RWPE1 (cell line): ENCODE measurements at regions not wholly inside any gene's neighbourhood (a gene's known extent, or its start where the extent isn't known, plus 50 kb on each side); places are given as distances from the start of the nearest gene placed in this dataset.

Experiments
- CTCF ChIA-PET: fragments of 350-600 bp; sonication (Branson Sonifier 250); formaldehyde crosslinking; extraction: SDS; loops from one replicate; lab custom pipeline; 2021; lab: Yijun Ruan, JAX
- POLR2A ChIA-PET: fragments of 400-600 bp; formaldehyde crosslinking; extraction: SDS; loops from one replicate; lab custom pipeline; 2020; ENCODE audit warnings: antibody characterized with exemption; ENCODE audit not compliant: low non-redundant PET; lab: Yijun Ruan, JAX
- DNase-seq: peaks from one replicate; pipeline ENCODE4 v3.0.0; 2012; ENCODE audit warnings: low spot score
- H3K27ac ChIP-seq: fragments of 450-650 bp; 2 replicates; pipeline ENCODE4 v1.5.1; 2017
- CTCF ChIP-seq: fragments of 450-650 bp; conservative IDR thresholded peaks from 2 replicates; pipeline ENCODE4 v1.5.1; 2017; ENCODE audit warnings: low read depth, mild to moderate bottlenecking

GRCh38 chr20:17833036-17833674 lies 133.4 kb downstream of the BANF2 start:
- TF ChIP-seq CTCF: no peak
- peak; percentile 54 for DNase-seq
- CTCF ChIA-PET: no interaction called here
- POLR2A ChIA-PET: no interaction called here
- H3K27ac ChIP-seq: peak overlapping the region; percentile 82

GRCh38 chr20:17832236-17832915 lies 132.6 kb downstream of the BANF2 start:
- H3K27ac ChIP-seq: no peak overlapping the region
- CTCF ChIA-PET: interaction anchor here (0.7 kb wide), 1 partner anchor 324 kb away, joined by 7 read pairs; no protein-coding TSS in a partner anchor
- DNase-seq: no peak
- no peak for TF ChIP-seq CTCF
- POLR2A ChIA-PET: no interaction called here

- no peak overlapping the region for H3K27ac ChIP-seq
- TF ChIP-seq CTCF: no peak
- POLR2A ChIA-PET: no interaction called here
- CTCF ChIA-PET: no interaction called here
- DNase-seq: no peak
These were observed 128.9 kb downstream of the BANF2 start for GRCh38 chr20:17828598-17829144.

GRCh38 chr20:17827759-17828559 lies 128.2 kb downstream of the BANF2 start:
- ChIA-PET POLR2A (no interaction called here), CTCF (no interaction called here)
- H3K27ac ChIP-seq: no peak overlapping the region

GRCh38 chr20:17827079-17827478 lies 127.3 kb downstream of the BANF2 start:
- no peak for DNase-seq
- H3K27ac ChIP-seq: no peak overlapping the region
- CTCF ChIA-PET: no interaction called here
- TF ChIP-seq CTCF: no peak
- POLR2A ChIA-PET: no interaction called here

More at GRCh38 chr20:17827759-17828559, 128.2 kb downstream of the BANF2 start:
- no peak for DNase-seq
- no peak for TF ChIP-seq CTCF
